ENCODE measurements at regions not wholly inside any gene's neighbourhood (a gene's known extent, or its start where the extent isn't known, plus 50 kb on each side); places are given as distances from the start of the nearest gene placed in this dataset.

DNA sequence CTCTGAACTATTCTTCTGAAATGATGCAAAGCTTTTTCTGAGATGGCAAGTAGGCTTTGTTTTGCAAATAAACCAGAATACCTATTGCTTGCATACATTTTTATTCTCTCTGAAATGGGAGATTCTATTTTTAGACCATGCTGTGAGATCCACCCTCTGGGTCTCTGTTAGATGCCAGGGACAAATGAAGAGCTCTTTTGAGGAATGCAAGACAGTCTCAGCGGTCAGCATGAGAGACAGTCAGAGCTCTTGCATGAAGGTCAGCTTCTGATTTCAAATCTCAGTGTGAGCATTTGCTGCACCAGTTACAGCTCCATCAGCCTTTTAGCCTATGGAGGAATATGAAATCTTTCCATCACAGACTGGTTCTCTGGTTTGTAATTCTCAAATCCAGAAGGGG, 429.9 kb upstream of the KLF6 start:
- H3K9ac ChIP-seq (ENCODE audit: low read length) = no peak overlapping the region
- Mint-ChIP-seq H3K27ac (no peak overlapping the region), H3K27me3 (peaks cover 6% of the 10 kb centered on the region), H3K4me3 (no peak overlapping the region), H3K4me1 (peaks cover 2% of the 10 kb centered on the region), H3K9me3 (ENCODE audit: insufficient read depth) (no peaks in the 10 kb centered on the region)
- H4K20me1 ChIP-seq (ENCODE audit: control insufficient read depth, insufficient read depth, low read length, poor library complexity, severe bottlenecking) = no peaks in the 10 kb centered on the region
- no peaks in the 10 kb centered on the region for H3K4me1 ChIP-seq (ENCODE audit: control insufficient read depth in 2 of 2, insufficient read depth in 2 of 2, low read length in 2 of 2)
- H3K36me3 ChIP-seq (replicated peaks in 1 of 2; ENCODE audit: control extremely low read depth in 1 of 2, control insufficient read depth in 1 of 2, extremely low read depth in 1 of 2, insufficient read depth in 2 of 2, low read length in 1 of 2) = no peaks in the 10 kb centered on the region
- no peaks in the 10 kb centered on the region for H3K9me3 ChIP-seq (ENCODE audit: control extremely low read depth in 1 of 3, control insufficient read depth in 2 of 3, insufficient read depth in 1 of 3, low read length in 2 of 3)
- TF ChIP-seq EZH2 (IDR thresholded peaks at IDR 0.05; ENCODE audit: borderline replicate concordance, insufficient read depth, low read depth, low read length, poor library complexity, severe bottlenecking) = no peak
- TF ChIP-seq, protein P1, sequence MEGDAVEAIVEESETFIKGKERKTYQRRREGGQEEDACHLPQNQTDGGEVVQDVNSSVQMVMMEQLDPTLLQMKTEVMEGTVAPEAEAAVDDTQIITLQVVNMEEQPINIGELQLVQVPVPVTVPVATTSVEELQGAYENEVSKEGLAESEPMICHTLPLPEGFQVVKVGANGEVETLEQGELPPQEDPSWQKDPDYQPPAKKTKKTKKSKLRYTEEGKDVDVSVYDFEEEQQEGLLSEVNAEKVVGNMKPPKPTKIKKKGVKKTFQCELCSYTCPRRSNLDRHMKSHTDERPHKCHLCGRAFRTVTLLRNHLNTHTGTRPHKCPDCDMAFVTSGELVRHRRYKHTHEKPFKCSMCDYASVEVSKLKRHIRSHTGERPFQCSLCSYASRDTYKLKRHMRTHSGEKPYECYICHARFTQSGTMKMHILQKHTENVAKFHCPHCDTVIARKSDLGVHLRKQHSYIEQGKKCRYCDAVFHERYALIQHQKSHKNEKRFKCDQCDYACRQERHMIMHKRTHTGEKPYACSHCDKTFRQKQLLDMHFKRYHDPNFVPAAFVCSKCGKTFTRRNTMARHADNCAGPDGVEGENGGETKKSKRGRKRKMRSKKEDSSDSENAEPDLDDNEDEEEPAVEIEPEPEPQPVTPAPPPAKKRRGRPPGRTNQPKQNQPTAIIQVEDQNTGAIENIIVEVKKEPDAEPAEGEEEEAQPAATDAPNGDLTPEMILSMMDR (IDR thresholded peaks at IDR 0.05) = no peak
- 100% methylated on average over 1 of the region's 1 CpG for WGBS (ENCODE audit: insufficient coverage)
- ChIA-PET POLR2A (no interaction called here), CTCF (interaction anchor here (0.6 kb wide), 1 partner anchor 84 kb away, joined by 4 read pairs; no protein-coding TSS in a partner anchor)
- H2AFZ ChIP-seq (ENCODE audit: insufficient read depth, low read depth, low read length, poor library complexity, severe bottlenecking) = no peak overlapping the region
- ATAC-seq (ENCODE audit: low read depth) (no peak), DNase-seq (no peak)
- H3K4me2 ChIP-seq (replicated peaks; ENCODE audit: low read depth, low read length, poor library complexity, severe bottlenecking) = no peak overlapping the region
- no peaks in the 10 kb centered on the region for H3K79me2 ChIP-seq (ENCODE audit: control insufficient read depth, insufficient read depth, low read length)
- intact Hi-C loops (cut with micrococcal nuclease) = no loop called here
- H3K4me3 ChIP-seq (ENCODE audit: control extremely low read depth in 1 of 5, extremely low read depth in 1 of 5, insufficient read depth in 1 of 5, low read depth in 2 of 5, low read length in 4 of 5) = no peak overlapping the region
- H3K27me3 ChIP-seq (replicated peaks in 1 of 4; ENCODE audit: control extremely low read depth in 1 of 4, control insufficient read depth in 3 of 4, insufficient read depth in 4 of 4, low read length in 3 of 4) = no peaks in the 10 kb centered on the region
- no peak overlapping the region for H3K27ac ChIP-seq (ENCODE audit: low read length in 2 of 2)

DNA sequence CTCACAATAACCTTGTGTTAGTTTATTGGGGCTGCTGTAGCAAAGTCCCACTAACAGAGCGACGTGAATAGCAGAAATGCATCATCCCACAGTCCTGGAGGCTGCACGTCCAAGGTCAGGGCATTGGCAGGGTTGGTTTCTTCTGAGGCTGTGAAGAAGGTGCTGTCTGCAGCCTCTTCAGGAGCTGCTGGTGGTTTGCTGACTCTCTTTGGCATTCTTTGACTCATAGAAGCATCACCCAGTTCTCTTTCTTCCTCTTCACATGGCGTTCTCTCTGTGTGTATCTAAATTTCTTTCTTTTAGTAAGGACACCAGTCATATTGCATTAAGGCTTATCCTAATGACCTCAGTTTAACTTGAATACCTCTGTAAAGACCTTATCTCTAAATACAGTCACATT, 428.4 kb upstream of the KLF6 start:
- Mint-ChIP-seq H3K9me3 (ENCODE audit: insufficient read depth) (no peaks in the 10 kb centered on the region), H3K27me3 (peaks cover 6% of the 10 kb centered on the region), H3K4me3 (no peak overlapping the region), H3K27ac (no peak overlapping the region), H3K4me1 (peaks cover 2% of the 10 kb centered on the region)
- no peak overlapping the region for H3K27ac ChIP-seq (ENCODE audit: low read length in 2 of 2)
- H3K27me3 ChIP-seq (replicated peaks in 1 of 4; ENCODE audit: control extremely low read depth in 1 of 4, control insufficient read depth in 3 of 4, insufficient read depth in 4 of 4, low read length in 3 of 4) = no peaks in the 10 kb centered on the region
- WGBS (ENCODE audit: insufficient coverage) = no CpG with 5 or more reads among the region's 4 CpGs
- no peak overlapping the region for H2AFZ ChIP-seq (ENCODE audit: insufficient read depth, low read depth, low read length, poor library complexity, severe bottlenecking)
- H3K9me3 ChIP-seq (ENCODE audit: control extremely low read depth in 1 of 3, control insufficient read depth in 2 of 3, insufficient read depth in 1 of 3, low read length in 2 of 3) = no peaks in the 10 kb centered on the region
- H3K4me1 ChIP-seq (ENCODE audit: control insufficient read depth in 2 of 2, insufficient read depth in 2 of 2, low read length in 2 of 2) = no peaks in the 10 kb centered on the region
- no peak for TF ChIP-seq EZH2 (IDR thresholded peaks at IDR 0.05; ENCODE audit: borderline replicate concordance, insufficient read depth, low read depth, low read length, poor library complexity, severe bottlenecking)
- TF ChIP-seq, protein P1 (IDR thresholded peaks at IDR 0.05) = no peak
- H4K20me1 ChIP-seq (ENCODE audit: control insufficient read depth, insufficient read depth, low read length, poor library complexity, severe bottlenecking) = no peaks in the 10 kb centered on the region
- intact Hi-C loops (cut with micrococcal nuclease) = no loop called here
- H3K9ac ChIP-seq (ENCODE audit: low read length) = no peak overlapping the region
- ChIA-PET POLR2A (no interaction called here), CTCF (no interaction called here)
- no peak overlapping the region for H3K4me2 ChIP-seq (replicated peaks; ENCODE audit: low read depth, low read length, poor library complexity, severe bottlenecking)
- H3K36me3 ChIP-seq (replicated peaks in 1 of 2; ENCODE audit: control extremely low read depth in 1 of 2, control insufficient read depth in 1 of 2, extremely low read depth in 1 of 2, insufficient read depth in 2 of 2, low read length in 1 of 2) = no peaks in the 10 kb centered on the region
- H3K4me3 ChIP-seq (ENCODE audit: control extremely low read depth in 1 of 5, extremely low read depth in 1 of 5, insufficient read depth in 1 of 5, low read depth in 2 of 5, low read length in 4 of 5) = no peak overlapping the region
- no peak for DNase-seq
- no peak for ATAC-seq (ENCODE audit: low read depth)
- H3K79me2 ChIP-seq (ENCODE audit: control insufficient read depth, insufficient read depth, low read length) = no peaks in the 10 kb centered on the region

Data from B cell (primary cell).